GM18858 (cell line): ENCODE measurements at regions not wholly inside any gene's neighbourhood (a gene's known extent, or its start where the extent isn't known, plus 50 kb on each side); places are given as distances from the start of the nearest gene placed in this dataset.

Experiments used
- ATAC-seq: cut with Tn5 transposase; IDR thresholded peaks from one replicate; pipeline ENCODE4 v1.9.1; 2021; ENCODE audit not compliant: unreplicated experiment

DNA sequence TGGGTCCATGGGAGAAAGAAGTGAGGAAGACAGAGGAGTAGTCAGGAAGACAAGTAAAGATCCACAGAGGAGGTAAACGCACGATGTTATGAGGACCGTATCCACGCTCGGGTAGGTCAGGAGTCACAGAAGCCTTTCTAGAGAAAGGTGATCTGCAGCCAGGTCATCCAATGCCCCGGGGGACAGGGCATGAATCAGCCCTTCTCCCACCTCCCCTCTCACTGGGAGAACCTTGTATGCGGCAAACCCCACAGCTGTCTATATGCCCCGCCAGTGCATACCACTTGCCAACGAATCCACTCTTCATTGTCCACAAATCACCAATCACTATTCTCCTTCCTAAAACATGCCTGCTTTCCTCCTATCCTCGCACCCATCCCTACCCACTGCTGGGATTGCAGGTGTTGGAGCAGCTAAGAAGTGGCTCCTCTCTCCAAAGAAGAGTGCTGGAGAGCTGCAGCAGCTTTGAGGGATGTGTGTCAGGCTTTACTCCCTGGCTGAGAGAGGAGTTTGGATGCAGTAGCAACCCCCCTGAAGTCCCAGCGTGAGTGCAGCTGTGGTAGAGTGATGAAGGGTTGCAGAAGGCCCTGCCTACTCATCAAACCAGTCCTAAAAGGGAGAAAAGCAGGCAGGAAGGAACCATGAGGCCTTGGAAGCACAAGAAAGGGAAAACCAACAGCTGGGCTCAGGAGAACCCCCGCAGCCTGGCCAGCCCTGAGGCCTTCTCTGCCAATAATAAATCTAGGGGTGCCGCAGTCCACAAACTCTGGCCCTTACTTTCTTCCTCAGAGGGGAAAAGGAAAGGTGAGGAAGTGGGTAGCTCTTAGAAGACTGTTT, 102.2 kb upstream of the GADD45A start:
- ATAC-seq, result no peak

DNA sequence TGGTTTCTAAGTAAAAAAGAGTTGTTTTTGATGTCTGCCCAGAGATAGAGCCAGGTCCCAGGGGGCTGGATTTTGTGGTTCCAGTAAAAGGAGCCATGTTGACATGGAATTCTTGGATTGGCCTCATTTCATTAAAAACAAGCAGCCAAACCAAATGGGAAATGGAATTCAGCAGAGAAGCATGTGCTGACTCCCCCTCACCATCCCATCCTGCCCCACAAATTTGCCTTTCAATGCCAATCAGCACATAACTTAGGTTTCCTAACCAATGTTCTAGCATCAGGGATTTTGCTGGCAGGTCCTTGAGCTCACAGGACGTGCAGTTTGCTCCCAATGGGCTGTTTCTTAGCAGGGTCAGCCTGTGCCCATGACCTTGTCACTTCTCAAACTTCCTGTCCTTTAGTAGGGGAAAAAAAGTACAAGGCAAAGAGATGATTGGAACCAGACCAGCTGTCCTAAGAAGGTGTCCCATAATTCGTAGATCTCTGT, 101.5 kb upstream of the GADD45A start:
- ATAC-seq, result no peak

DNA sequence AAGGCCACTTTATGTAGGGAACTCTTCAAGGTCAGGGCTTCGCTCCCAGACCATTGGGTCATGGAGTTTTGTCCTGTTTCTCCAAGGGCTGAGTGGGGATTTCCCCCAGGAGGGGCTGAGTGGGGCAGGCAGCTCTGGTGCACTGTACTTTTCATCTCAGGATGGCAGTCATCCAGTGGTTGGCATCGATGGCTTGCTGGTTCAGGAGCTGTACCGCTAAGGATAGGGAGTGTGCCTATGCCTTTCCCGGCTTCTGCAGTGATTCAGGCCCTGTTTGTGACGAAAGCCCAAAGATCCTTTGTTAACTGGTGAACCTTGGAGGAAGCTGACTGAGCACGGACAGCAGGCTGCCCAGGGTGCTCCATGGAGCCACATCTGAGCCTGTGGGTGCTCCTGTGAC, 100.1 kb upstream of the GADD45A start:
- ATAC-seq, result no peak

DNA sequence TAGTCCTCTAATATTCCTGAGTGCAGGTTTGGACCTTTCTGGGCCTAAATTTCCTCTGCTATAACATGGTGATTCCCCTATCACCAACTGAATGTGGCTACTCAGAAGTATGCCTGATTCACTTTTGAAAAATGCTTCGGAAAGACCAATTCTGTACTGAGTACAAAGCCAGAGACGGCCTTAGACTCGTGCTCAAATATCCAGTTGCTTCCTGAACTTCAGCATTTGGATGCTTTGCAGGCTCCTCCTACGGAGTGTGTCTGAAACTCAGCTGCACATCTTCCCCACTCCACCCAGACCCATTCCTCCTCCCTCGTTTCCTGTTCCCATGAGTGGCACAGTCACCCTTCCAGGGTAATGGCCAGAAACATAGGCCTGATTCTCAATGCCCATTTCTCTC, 98.4 kb upstream of the GADD45A start:
- ATAC-seq, result no peak

DNA sequence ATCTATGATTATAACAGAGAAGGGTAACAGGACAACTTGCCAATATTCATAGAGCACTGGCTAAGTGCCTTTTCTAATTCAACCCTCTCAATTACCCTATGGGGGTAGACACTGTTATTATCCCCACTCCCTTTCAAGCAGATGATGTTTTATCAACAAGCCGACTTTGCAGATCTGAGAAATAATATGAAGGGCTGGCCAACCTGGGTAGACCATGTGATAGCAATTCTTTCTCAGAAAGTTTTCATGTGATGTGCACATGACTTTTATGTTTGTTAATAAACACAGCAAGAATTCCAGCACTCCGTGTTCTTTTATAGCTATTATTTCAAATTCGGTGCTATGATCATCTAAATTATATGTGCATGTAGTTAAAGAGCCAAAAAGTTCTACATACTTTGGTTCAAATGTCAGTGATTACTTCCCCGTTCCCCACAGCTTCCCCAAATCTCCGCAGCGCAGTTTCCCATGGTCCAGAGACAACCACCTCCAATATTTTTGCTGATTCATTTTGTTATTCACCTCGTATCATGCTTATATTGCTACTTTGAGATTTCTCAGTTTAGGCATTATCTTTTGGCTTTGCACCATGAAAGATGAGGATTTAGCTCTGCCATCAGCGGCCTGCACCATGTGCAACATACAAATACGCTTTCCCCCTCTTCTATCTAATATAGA, 96.7 kb upstream of the GADD45A start:
- ATAC-seq, result no peak

DNA sequence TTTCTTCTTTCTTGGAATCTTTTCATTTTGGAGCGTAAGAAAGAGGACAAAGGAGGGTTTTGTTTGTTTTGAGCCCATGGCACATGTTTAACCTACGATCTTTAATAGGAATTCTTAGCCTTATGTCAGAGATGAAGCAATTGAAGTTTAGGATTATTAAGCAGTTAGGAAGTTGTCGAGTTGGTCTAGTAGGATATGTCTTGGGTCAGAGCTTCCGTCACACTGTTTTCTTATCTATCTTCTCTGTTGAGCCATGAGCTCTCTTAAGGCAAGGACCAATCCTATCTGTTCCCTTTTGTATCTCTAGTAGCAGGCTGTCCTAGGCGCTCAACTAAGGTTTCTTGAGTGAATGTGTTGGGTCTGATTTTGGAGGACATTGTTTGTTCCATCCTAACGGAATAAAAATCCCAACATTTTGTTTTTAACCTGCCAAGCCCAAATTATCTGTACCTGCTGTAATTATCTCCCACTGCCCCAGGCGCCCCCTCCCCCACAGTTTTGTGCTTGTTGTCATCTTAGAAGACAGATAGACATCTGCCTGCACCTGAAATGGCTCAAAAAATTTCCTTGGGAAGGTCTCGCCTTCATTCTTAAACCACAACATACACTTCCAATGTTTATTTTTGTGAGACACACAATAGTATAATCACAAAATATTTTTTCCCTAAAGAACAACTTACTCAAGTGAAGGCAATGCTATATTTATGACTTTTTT, 95.3 kb upstream of the GADD45A start:
- no peak for ATAC-seq

DNA sequence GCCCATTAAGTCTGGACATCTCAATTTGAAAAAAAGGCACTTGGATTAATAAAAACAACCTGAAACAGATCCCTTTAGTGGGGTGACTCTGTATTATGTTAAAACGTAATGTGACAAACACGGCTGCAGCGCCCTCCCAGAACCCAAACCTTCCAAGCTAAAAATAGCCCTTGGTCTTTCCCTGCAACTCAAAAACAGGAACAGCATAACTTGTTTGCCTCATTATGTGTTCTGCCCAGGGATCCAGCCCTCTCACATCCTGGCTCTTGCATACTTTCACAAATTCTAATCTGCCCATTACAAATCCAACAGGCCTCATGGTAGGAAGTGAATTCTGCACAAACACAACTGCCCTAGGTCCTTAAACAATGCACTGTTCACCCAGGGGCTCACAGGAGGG, 94.7 kb upstream of the GADD45A start:
- no peak for ATAC-seq

DNA sequence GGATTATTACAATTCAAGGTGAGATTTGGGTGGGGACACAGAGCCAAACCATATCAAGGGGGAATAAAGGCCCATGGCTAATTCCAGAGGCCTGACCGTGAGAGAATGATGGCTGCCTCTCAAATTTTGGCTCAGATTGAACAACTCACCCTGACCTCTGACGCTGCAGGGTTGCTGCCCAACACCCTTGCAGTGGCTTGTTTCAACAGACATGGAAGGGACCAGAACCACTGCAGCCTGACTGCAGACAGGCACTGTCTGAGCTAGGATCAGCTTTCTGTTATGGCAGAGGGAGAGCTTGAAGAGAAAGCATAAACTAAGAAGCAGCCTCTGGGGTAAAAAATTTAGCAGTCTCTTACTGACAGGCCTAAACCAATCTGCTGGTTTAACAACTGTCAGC, 90.2 kb upstream of the GADD45A start:
- no peak for ATAC-seq

DNA sequence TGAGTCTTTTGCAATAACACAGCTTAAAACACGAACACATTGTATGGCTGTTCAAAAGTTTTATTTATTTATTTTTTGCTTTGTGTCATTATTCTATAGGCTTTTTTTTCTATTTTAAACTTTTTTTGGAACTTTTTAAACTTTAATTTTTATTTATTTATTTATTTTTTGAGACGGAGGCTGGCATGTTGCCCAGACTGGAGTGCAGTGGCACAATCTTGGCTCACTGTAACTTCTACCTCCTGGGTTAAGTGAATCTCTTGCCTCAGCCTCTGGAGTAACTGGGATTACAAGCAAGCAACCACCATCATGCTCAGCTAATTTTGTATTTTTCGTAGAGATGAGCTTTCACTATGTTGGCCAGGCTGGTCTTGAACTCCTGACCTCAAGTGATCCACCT, 88.3 kb upstream of the GADD45A start:
- ATAC-seq, result no peak

DNA sequence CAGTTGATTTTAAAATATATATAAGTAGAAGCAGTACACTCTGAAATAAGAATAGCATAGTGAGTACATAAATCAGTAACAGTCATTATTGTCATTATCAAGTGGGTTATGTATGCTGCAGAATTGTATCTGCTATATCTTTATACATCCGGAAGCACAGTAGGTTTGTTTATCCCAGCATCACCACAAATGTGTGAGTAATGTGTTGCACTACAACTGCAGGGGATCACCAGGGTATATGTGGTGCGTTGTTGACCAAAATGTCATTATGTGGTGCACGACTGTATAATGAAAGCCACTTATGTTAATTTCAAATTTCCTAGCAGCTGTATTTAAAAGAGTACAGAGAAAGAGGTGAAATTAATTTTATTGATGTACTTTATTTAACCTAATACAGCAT, 87.7 kb upstream of the GADD45A start:
- no peak for ATAC-seq

DNA sequence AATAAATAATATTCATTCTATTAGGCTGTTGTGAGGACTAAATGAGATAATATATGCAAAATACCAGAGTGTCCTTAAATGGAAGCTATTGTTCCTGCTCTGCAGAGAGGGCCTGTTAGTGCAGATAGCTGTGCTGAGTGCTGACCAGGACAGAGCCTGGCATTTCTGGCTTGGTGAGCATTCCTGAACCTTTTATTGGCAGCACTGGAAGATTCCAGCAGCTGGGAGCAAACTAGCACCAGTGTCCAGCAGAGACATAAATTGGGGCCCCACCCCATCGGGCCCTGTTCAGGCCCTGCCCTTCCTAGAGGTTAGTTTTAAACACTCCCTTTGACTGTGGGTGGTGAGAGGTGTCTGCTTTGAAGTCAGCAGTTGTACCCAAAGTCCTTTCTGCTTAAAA, 85.9 kb upstream of the GADD45A start:
- no peak for ATAC-seq

DNA sequence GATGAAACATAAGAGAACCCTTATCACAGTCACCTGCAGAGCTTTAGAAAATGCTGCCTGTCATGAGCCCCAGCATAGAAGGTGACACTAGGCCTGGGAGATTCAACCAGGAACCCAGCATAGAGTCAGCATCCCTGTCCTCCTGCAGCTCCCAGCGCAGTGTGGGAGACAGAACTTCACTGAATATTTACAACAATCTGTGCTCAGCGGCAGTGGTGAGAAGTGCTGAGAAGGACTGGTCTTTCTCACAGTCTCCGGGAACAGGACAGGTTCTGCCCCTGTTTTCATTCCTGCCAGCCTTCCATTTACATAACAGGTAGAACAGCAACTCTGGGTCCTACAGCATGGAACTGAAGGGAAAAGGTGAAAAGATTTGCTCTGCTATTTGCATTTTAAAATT, 83.5 kb upstream of the GADD45A start:
- ATAC-seq, result no peak

DNA sequence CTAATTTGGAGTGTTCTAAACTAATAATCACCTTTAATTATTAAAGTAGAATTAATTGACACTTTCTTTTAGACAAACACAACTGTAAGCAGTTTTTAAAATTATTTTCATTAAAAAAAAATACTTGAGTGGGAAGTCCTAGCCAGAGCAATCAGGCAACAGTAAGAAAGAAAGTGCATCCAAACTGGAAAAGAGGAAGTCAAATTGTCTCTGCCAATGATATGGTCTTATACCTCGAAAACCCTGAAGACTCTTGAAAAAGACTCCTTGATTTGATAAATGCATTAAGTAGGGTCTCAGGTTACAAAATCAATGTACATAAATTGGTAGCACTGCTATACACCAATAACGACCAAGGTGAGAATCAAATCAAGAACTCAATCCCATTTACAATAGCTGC, 83.0 kb upstream of the GADD45A start:
- no peak for ATAC-seq

DNA sequence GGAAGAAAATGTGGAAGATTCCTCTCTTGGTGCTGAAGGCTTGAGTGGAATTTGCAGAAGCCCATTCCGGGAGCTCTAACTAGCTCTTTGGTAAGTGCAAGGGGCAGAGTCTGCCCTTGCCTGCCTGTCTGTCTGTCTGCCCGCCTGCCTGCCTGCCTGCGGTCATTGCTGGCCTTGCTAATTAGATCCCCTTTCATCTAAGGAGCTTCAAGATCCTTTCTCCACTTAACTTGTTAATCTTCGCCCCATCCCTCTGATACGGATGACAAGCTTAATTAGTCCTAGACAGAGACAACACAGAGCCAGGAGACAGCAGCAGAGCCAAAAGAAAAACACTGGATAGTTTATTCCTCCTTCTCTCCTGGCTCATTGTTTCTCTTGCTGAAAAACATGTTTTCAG, 80.2 kb upstream of the GADD45A start:
- ATAC-seq, result no peak

DNA sequence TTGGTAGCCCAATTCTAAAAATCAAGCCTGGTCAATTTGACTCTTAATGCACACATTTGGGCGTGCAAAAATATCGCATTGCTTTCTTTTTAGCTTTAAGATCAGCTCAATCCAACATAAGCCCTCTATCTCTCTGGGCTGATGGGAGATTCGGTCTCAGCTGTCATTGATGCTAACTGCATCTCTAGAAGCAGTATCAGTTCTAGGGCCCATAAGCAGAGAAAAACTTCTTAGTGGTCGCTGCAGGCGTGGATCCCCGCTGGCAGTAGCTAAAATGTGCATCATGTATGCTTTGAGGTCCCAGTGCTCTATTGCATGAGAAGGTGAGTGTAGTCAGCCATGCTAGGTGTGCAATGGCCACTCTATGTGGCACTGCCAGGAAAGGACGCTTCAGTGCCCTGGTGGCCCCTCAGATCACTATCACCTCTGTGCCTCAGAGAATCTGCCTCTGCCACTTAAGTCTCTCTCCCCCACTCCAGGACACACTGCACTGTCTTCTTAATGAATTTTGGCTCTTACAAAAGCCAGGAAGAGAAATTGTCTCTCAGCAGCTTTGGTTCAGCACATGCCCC, 79.7 kb upstream of the GADD45A start:
- no peak for ATAC-seq

DNA sequence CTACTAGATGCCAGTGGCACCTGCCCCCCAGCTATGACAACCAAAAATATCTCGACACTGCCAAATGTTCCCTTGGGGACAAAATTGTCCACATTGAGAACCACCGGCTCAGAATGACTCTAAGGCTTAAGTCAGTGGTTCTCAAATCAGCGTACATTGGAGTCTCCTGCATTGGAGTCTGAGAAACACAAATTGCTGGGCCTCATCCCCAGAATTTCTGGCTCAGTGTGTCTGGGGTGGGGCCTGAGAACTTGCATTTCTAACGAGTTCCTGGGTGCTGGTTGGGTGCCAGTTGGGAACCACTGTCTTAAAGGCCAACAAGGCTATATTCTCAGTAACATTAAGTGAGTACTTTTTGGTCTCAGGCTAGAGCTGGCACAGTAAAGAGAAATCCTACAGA, 77.7 kb upstream of the GADD45A start:
- no peak for ATAC-seq

DNA sequence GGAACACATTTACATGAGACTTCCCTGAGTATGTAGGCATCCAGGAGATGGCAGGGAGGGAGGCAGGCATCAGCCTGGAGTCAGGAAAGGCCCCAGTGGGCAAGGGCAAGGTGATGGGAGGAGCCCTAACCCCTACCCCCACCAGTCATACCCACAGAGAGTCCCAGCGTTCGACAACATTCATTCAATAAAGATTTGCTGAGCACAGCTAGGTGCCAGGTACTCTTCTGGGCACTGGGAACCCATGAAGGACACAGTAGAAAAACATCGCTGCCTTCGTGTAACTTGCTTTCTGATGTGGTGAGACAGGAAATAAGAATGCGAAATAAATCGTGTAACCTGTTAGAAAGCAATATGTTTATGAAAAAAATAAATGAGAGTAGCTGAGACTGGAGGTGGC, 77.3 kb upstream of the GADD45A start:
- ATAC-seq, result no peak

DNA sequence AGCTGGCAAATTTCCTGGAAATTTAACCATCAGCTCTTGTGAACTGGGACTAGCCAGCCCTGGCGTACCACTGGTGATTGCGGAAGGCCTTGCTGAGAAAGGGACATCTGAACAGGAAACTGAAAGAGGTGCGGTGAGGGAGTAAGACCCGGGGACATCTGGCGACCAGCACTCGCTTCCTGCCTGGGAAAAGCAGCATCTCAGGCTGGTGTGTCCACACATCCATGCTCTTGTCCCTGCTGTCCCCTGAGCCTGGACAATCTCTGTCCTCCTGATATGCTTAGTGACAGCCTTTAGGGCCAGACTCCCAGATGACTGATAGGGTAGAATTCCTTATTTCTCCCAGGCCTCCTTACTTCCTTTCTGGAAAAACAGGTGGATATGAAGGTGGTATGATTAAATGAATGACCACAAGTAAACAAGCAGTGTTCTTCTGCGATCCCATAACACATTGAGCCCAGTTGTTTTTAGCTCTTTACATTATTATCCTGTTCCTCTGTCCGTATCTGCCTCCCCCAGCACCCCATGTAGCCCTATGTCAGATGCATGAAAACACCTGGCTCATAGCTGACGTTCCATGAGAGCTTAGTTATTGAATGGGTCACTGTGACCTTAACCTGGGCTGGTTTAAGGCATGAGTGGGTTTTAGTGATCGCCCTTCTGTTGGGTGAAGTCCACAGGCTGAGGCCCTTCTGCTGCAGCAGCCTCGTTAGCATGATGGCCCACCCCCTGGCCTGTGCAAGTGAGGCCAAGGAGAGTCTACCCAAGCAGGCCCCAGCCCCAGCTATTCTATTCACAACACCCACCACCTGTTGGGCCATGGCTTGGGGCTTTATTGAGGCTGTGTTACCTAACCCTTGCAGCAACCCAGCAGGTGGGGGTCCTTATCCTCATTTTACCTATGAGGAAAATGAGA, 76.1 kb upstream of the GADD45A start:
- no peak for ATAC-seq

DNA sequence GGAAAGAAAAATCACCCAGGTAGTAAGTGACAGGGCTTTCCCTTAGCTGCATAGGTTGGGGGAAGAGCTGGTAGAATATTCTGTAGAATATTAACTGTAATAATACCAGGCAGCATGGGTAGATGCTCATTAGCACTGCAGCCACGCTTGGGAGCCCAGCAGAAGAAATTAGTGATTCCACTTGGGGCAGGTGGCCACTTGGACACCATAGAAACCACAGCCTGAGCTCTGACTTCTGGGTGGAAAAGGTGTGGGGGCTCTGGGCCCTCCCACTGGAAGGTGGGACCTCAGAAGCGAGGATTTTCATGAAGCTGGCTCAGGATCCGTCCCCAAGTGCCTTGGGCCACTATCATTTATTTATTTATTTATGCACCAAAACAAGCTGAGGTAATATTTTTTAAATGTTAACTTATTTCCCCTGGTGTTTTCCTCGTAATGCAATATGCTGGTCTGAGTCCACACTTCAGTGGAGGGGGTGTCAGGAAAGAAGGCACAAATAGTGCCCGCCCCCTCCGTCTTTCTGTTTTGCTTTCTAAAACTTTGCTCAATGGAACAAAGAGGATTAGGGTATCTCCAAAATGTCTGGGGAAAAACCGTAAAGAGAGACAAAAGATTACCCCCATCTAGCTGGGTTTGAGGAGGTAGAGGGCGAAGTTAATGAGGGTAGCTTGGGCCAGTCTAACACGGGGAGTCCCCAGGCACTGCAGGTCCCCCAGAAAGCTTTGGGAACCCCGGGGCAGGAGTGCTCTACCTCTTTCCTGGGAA, 75.2 kb upstream of the GADD45A start:
- ATAC-seq, result no peak

DNA sequence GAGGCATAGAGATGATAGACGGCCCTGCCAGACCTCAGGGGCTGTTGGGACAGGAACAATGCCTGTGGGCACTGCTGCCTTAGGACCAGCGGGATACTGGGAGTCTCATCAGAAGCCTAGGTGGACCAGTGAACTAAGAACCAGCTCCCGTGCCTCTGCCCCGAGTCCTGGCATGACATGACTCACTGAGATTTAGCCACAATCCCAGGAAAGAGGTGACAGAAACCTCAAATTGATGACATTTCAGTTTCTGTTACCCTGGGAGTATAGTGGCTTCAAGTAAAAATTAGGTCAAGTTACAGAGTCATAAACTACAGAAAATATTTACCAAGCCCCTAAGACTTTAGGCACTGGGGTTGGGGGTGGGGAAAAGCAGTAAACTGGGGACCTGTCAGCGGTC, 74.6 kb upstream of the GADD45A start:
- ATAC-seq, result no peak
